ENCODE measurements at regions not wholly inside any gene's neighbourhood (a gene's known extent, or its start where the extent isn't known, plus 50 kb on each side); places are given as distances from the start of the nearest gene placed in this dataset.

GRCh38 chr13:72521940-72522661 is 205.3 kb downstream of the MZT1 start:
- TF ChIP-seq, protein P1, sequence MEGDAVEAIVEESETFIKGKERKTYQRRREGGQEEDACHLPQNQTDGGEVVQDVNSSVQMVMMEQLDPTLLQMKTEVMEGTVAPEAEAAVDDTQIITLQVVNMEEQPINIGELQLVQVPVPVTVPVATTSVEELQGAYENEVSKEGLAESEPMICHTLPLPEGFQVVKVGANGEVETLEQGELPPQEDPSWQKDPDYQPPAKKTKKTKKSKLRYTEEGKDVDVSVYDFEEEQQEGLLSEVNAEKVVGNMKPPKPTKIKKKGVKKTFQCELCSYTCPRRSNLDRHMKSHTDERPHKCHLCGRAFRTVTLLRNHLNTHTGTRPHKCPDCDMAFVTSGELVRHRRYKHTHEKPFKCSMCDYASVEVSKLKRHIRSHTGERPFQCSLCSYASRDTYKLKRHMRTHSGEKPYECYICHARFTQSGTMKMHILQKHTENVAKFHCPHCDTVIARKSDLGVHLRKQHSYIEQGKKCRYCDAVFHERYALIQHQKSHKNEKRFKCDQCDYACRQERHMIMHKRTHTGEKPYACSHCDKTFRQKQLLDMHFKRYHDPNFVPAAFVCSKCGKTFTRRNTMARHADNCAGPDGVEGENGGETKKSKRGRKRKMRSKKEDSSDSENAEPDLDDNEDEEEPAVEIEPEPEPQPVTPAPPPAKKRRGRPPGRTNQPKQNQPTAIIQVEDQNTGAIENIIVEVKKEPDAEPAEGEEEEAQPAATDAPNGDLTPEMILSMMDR (IDR thresholded peaks at IDR 0.05; ENCODE audit: borderline replicate concordance, insufficient read depth, low read depth, low read length): no peak
- no peak overlapping the region for H3K4me3 ChIP-seq (ENCODE audit: low read depth, low read length)

DNA sequence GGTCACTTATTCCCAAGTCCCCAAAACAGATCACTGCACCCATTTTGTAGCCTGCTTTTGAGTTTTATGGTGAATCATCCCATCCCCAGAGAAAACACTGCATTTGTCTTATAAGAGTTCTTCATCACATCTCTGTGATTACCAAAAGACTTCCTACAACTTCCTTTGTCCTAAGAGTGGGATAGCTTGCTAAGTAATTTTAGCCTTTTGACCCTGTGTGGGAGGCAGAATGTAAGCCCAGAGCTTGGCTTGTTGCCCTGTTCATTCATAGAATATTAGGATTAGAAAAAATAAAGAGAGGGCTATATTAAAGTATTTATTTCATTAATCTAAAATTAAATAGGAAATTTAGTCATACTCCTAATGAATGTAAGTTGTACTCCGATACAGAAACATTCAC is 213.3 kb downstream of the MZT1 start:
- H3K4me3 ChIP-seq (ENCODE audit: low read depth, low read length): no peak overlapping the region
- TF ChIP-seq, protein P1 (IDR thresholded peaks at IDR 0.05; ENCODE audit: borderline replicate concordance, insufficient read depth, low read depth, low read length): no peak

- TF ChIP-seq, protein P1 (IDR thresholded peaks at IDR 0.05; ENCODE audit: borderline replicate concordance, insufficient read depth, low read depth, low read length): no peak
- no peak overlapping the region for H3K4me3 ChIP-seq (ENCODE audit: low read depth, low read length)
Measured at GRCh38 chr13:72508392-72508791, 219.0 kb downstream of the MZT1 start.

DNA sequence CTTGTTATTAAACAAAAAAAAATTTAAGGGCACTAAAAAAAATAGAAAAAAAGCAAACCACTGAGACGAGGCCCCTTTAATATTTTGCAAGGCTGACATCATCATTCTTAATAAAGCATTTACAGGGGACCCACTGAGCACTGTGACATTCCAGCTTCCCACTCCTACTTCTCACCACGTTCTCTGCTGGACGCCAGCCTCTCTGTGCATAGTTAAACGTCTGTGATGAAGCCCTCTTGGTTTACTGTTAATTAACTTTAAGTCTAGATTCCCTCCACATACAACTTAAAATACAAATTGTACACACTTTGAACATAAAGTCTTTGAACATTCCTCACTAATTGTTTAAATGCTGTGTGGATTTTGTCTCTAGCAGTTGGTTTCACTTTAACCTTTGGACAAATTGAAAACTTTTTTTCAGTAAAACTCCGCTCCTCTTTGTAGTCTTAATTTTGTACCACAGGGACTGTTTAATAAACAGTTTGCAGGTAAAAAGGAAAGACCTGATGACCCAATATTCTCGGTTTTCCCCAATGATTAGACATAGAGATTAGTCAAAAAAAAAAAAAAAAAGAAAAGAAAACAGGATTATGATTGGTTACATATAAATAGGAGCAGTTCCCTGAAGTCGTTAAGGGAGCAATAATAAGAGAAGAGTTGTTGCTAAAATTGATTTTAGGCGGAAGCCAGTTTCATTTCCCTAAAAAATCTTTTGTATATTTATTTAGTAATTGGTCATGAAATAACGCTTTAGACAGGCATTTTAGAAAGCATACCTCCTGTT is 219.8 kb downstream of the MZT1 start:
- TF ChIP-seq, protein P1 (IDR thresholded peaks at IDR 0.05; ENCODE audit: borderline replicate concordance, insufficient read depth, low read depth, low read length): no peak
- no peak overlapping the region for H3K4me3 ChIP-seq (ENCODE audit: low read depth, low read length)

- TF ChIP-seq, protein P1 (IDR thresholded peaks at IDR 0.05; ENCODE audit: borderline replicate concordance, insufficient read depth, low read depth, low read length): no peak
- H3K4me3 ChIP-seq (ENCODE audit: low read depth, low read length): no peak overlapping the region
Measured at GRCh38 chr13:72506706-72507105, 220.7 kb downstream of the MZT1 start.

GRCh38 chr13:72505376-72505775 is 222.1 kb downstream of the MZT1 start:
- TF ChIP-seq, protein P1 (IDR thresholded peaks at IDR 0.05; ENCODE audit: borderline replicate concordance, insufficient read depth, low read depth, low read length): no peak

More at GRCh38 chr13:72505376-72505775, 222.1 kb downstream of the MZT1 start:
- H3K4me3 ChIP-seq (ENCODE audit: low read depth, low read length): no peak overlapping the region

Data from GM12875 (cell line).